VCaP (cell line): ENCODE measurements at regions not wholly inside any gene's neighbourhood (a gene's known extent, or its start where the extent isn't known, plus 50 kb on each side); places are given as distances from the start of the nearest gene placed in this dataset.

Experiments
- H3K27ac ChIP-seq: fragments of 450-650 bp; 2 replicates; pipeline ENCODE4 v1.5.1; 2017
- CTCF ChIP-seq: fragments of 450-650 bp; conservative IDR thresholded peaks from 2 replicates; pipeline ENCODE4 v1.5.1; 2017; ENCODE audit warnings: mild to moderate bottlenecking, moderate library complexity

- TF ChIP-seq CTCF = no peak
- peak overlapping the region; percentile 48 for H3K27ac ChIP-seq
Observed at GRCh38 chr11:15816260-15816871, 540.0 kb downstream of the SOX6 start.

- TF ChIP-seq CTCF = no peak
- H3K27ac ChIP-seq = peak overlapping the region; percentile 48
Observed at GRCh38 chr11:15817001-15817400, 539.3 kb downstream of the SOX6 start.

- H3K27ac ChIP-seq = no peak overlapping the region
- no peak for TF ChIP-seq CTCF
Observed at GRCh38 chr11:15818132-15818842, 538.1 kb downstream of the SOX6 start.

DNA sequence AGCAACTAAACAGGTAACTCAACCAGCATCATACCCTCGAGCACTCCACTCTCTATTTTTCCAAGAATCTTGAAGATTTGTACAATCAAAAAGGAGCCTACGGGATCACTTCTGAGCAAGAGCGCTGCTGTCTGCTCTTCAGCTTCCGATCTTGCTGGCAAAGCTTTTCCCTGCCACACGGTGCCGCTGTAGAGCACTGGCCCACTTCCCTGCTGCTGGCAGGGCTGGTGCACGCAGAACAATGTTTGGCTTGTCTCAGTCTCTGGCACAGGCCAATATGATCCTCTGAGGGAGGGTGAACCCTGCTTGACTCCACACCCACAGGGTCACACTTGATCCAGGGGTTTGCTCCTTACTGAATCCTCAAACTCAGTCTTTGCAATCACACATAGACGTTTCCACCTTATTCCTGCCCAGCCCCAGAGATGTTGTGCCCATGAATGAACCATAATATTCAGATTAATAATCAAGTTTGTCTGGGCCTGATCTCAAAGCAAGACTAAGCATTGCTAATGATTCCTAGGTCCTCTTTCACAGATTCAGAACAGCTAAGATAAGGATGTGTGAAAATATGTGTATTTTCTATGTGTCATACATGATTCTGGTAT lies 536.6 kb downstream of the SOX6 start:
- TF ChIP-seq CTCF = peak; percentile 95
- no peak overlapping the region for H3K27ac ChIP-seq

DNA sequence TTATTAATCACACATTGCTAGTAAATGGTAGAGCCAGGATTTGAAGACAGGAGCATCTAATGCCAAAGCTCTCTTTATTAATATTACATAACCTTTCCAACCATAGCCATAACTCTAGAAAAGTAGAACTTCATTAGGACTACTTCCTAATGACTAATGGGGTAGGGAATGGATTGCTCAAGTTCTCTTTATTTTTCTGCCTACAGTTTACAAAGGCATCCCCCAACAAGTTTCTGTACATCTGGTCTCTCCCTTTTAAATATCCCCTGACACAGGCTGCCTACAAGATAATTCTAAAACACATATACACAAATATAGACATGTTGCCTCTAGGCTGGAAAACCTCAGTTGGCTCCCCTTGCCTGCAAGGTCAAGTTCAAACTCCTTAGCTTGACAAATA lies 534.9 kb downstream of the SOX6 start:
- no peak overlapping the region for H3K27ac ChIP-seq
- no peak for TF ChIP-seq CTCF

DNA sequence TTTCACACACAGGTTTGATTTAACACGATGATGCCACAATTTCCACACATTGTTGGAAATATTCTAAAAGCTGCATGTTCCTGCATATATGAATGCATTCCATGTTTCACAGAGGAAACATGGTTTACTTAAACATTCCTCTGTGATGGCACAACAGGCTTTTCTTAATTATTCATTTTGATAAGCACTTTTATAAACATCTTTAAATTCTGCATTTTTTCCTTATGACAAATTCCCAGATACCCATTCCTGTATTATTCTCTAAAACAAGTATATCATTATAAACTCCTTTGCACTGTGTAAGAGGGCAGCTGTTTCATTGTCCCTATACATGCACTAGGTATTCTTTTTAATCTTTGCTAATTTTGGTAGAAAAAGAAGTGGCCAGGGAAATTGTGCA lies 532.3 kb downstream of the SOX6 start:
- TF ChIP-seq CTCF = no peak
- H3K27ac ChIP-seq = no peak overlapping the region

DNA sequence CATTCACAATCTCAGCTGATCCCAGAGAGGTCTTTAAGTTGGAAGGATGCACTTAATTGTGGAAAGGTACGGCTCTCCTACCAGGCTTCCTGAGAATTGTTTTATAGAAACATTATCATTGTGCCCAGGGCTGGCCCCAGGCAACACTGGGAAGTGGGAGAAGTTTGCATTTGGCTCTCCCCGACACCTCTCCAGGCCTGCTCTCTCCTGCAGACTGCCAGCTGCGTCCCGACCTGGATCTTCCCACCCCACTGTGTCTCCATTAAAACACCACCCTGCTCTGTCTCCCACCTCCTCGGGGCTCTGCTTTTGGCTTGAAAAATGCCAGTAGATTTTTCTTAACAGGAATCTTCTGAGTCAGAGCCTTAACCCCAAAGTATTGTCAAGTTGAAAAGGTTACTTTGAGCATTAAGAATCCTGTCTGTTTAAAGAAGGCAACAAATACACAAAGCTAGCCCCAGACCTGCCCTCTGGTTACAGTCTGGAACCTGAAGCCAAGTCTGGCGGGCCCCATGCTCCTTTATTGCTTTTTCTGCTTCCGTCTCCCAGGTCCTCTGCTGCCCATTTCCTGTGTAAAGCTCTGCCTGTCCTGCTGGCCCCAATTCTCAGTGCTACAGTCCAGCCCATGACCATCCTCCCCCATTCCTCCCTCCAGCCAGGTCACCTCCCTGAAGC lies 530.2 kb downstream of the SOX6 start:
- no peak overlapping the region for H3K27ac ChIP-seq
- TF ChIP-seq CTCF = no peak
